SK-N-SH treated with all-trans-retinoic acid at 6 μM for 48 hours (cell line): ENCODE measurements at regions not wholly inside any gene's neighbourhood (a gene's known extent, or its start where the extent isn't known, plus 50 kb on each side); places are given as distances from the start of the nearest gene placed in this dataset.

Experiments used
- ATAC-seq: fragments of 200-7000 bp; cut with Tn5 transposase; 3 replicates; pipeline ENCODE4 v1.9.1; 2020; ENCODE audit warnings: mild to moderate bottlenecking, moderate library complexity
- ARNTL ChIP-seq: fragments of 450-650 bp; formaldehyde crosslinking; IDR thresholded peaks from 2 replicates; pipeline ENCODE4 v1.5.0; 2020; ENCODE audit warnings: low read depth, mild to moderate bottlenecking, moderate library complexity, borderline replicate concordance
- BACH2 ChIP-seq: fragments of 250-450 bp; sonication (Bioruptor Pico); IDR thresholded peaks from 2 replicates; pipeline ENCODE4 v1.9.0; 2021; ENCODE audit warnings: mild to moderate bottlenecking, borderline replicate concordance
- CSDC2 ChIP-seq: fragments of 250-450 bp; sonication (Bioruptor Pico); IDR thresholded peaks from 2 replicates; pipeline ENCODE4 v1.5.0; 2020; ENCODE audit warnings: mild to moderate bottlenecking, moderate library complexity
- ESRRG ChIP-seq: fragments of 250-450 bp; sonication (Bioruptor Pico); IDR thresholded peaks from 2 replicates; pipeline ENCODE4 v1.6.1; 2021; ENCODE audit warnings: mild to moderate bottlenecking
- GLIS3 ChIP-seq: fragments of 250-450 bp; sonication (Bioruptor Pico); IDR thresholded peaks from 2 replicates; pipeline ENCODE4 v1.5.0; 2020; ENCODE audit warnings: mild to moderate bottlenecking, moderate library complexity
- ISL1 ChIP-seq: fragments of 250-450 bp; sonication (Bioruptor Pico); IDR thresholded peaks from 2 replicates; pipeline ENCODE4 v2.1.2; 2022; ENCODE audit warnings: mild to moderate bottlenecking, moderate library complexity
- OSR1 ChIP-seq: fragments of 250-450 bp; sonication (Bioruptor Pico); IDR thresholded peaks from 2 replicates; pipeline ENCODE4 v1.8.0; 2022; ENCODE audit warnings: moderate library complexity, mild to moderate bottlenecking, inconsistent platforms
- PPARA ChIP-seq: fragments of 250-450 bp; sonication (Bioruptor Pico); IDR thresholded peaks from 2 replicates; pipeline ENCODE4 v1.5.0; 2020; ENCODE audit warnings: mild to moderate bottlenecking, borderline replicate concordance
- RARB ChIP-seq: fragments of 250-450 bp; sonication (Bioruptor Pico); IDR thresholded peaks from 2 replicates; pipeline ENCODE4 v1.8.0; 2021; ENCODE audit warnings: mild to moderate bottlenecking, moderate library complexity
- SNAI2 ChIP-seq: fragments of 250-450 bp; sonication (Bioruptor Pico); IDR thresholded peaks from 2 replicates; pipeline ENCODE4 v1.5.0; 2020; ENCODE audit warnings: mild to moderate bottlenecking, moderate library complexity
- TCF4 ChIP-seq: fragments of 250-450 bp; sonication (Bioruptor Pico); IDR thresholded peaks from 2 replicates; pipeline ENCODE4 v1.8.0; 2021; ENCODE audit warnings: mild to moderate bottlenecking, moderate library complexity, borderline replicate concordance
- TOX ChIP-seq: fragments of 250-450 bp; sonication (Bioruptor Pico); IDR thresholded peaks from 2 replicates; pipeline ENCODE4 v1.8.0; 2021; ENCODE audit warnings: mild to moderate bottlenecking, moderate library complexity, borderline replicate concordance
- ZC3H10 ChIP-seq: fragments of 250-450 bp; sonication (Bioruptor Pico); IDR thresholded peaks from 2 replicates; pipeline ENCODE4 v1.5.1; 2021; ENCODE audit warnings: mild to moderate bottlenecking, moderate library complexity
- ZFP3 ChIP-seq: fragments of 250-450 bp; sonication (Bioruptor Pico); IDR thresholded peaks from 2 replicates; pipeline ENCODE4 v1.5.0; 2020; ENCODE audit warnings: mild to moderate bottlenecking, moderate library complexity
- ZFP30 ChIP-seq: fragments of 450-650 bp; formaldehyde crosslinking; IDR thresholded peaks from 2 replicates; pipeline ENCODE4 v1.5.0; 2022; ENCODE audit warnings: mild to moderate bottlenecking, moderate library complexity
- ZNF565 ChIP-seq: fragments of 450-650 bp; formaldehyde crosslinking; conservative IDR thresholded peaks from 2 replicates; pipeline ENCODE4 v1.5.0; 2020; ENCODE audit warnings: low read depth, mild to moderate bottlenecking, moderate library complexity
- ZNF70 ChIP-seq: fragments of 450-650 bp; formaldehyde crosslinking; IDR thresholded peaks from 2 replicates; pipeline ENCODE4 v1.5.0; 2020; ENCODE audit warnings: mild to moderate bottlenecking, moderate library complexity
- ZNF8 ChIP-seq: fragments of 450-650 bp; formaldehyde crosslinking; IDR thresholded peaks from 2 replicates; pipeline ENCODE4 v1.5.0; 2020; ENCODE audit warnings: mild to moderate bottlenecking, moderate library complexity
- TF ChIP-seq, protein P1 (sequence below): fragments of 250-450 bp; sonication (Bioruptor Pico); IDR thresholded peaks from 2 replicates; pipeline ENCODE4 v1.5.1; 2021; ENCODE audit warnings: mild to moderate bottlenecking, moderate library complexity
- TF ChIP-seq, protein P2 (sequence below): fragments of 250-450 bp; sonication (Bioruptor Pico); IDR thresholded peaks from 2 replicates; pipeline ENCODE4 v1.5.0; 2020; ENCODE audit warnings: mild to moderate bottlenecking, moderate library complexity
- TF ChIP-seq, protein P3 (sequence below): fragments of 250-450 bp; sonication (Bioruptor Pico); IDR thresholded peaks from 2 replicates; pipeline ENCODE4 v1.5.1; 2020; ENCODE audit warnings: low read depth, mild to moderate bottlenecking, moderate library complexity

DNA sequence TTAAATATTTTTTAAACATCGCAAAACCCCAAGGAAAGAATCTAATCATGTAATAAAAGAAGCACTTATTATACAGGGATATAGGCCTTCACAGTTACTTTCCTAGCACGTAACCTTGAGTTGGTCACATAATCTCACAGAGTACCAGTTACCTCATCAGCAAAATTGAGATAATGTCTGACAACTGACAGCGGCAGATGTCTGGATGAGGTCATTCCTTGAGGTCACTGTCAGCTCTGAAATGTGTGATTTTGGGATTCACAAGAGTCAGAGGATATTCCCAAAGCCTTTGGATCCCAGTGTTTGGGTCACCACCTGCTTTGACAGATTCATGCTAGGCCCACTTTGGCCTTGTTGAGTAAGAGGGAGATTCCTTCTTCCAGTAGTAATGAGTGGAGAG lies 151.4 kb upstream of the SEMA6D start:
- ATAC-seq, result no peak
- TF ChIP-seq, protein P1, sequence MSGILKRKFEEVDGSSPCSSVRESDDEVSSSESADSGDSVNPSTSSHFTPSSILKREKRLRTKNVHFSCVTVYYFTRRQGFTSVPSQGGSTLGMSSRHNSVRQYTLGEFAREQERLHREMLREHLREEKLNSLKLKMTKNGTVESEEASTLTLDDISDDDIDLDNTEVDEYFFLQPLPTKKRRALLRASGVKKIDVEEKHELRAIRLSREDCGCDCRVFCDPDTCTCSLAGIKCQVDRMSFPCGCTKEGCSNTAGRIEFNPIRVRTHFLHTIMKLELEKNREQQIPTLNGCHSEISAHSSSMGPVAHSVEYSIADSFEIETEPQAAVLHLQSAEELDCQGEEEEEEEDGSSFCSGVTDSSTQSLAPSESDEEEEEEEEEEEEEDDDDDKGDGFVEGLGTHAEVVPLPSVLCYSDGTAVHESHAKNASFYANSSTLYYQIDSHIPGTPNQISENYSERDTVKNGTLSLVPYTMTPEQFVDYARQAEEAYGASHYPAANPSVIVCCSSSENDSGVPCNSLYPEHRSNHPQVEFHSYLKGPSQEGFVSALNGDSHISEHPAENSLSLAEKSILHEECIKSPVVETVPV (CRISPR knock-in tag), result no peak
- TF ChIP-seq ARNTL (CRISPR knock-in tag), result no peak
- TF ChIP-seq, protein P2, sequence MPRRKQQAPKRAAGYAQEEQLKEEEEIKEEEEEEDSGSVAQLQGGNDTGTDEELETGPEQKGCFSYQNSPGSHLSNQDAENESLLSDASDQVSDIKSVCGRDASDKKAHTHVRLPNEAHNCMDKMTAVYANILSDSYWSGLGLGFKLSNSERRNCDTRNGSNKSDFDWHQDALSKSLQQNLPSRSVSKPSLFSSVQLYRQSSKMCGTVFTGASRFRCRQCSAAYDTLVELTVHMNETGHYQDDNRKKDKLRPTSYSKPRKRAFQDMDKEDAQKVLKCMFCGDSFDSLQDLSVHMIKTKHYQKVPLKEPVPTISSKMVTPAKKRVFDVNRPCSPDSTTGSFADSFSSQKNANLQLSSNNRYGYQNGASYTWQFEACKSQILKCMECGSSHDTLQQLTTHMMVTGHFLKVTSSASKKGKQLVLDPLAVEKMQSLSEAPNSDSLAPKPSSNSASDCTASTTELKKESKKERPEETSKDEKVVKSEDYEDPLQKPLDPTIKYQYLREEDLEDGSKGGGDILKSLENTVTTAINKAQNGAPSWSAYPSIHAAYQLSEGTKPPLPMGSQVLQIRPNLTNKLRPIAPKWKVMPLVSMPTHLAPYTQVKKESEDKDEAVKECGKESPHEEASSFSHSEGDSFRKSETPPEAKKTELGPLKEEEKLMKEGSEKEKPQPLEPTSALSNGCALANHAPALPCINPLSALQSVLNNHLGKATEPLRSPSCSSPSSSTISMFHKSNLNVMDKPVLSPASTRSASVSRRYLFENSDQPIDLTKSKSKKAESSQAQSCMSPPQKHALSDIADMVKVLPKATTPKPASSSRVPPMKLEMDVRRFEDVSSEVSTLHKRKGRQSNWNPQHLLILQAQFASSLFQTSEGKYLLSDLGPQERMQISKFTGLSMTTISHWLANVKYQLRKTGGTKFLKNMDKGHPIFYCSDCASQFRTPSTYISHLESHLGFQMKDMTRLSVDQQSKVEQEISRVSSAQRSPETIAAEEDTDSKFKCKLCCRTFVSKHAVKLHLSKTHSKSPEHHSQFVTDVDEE (CRISPR knock-in tag), result no peak
- TF ChIP-seq ESRRG (CRISPR knock-in tag), result no peak
- TF ChIP-seq ZNF70 (CRISPR knock-in tag), result no peak
- no peak for TF ChIP-seq ZNF565 (CRISPR knock-in tag)
- no peak for TF ChIP-seq BACH2
- TF ChIP-seq ZFP3 (CRISPR knock-in tag), result no peak
- TF ChIP-seq, all 23 proteins: peak for 0

DNA sequence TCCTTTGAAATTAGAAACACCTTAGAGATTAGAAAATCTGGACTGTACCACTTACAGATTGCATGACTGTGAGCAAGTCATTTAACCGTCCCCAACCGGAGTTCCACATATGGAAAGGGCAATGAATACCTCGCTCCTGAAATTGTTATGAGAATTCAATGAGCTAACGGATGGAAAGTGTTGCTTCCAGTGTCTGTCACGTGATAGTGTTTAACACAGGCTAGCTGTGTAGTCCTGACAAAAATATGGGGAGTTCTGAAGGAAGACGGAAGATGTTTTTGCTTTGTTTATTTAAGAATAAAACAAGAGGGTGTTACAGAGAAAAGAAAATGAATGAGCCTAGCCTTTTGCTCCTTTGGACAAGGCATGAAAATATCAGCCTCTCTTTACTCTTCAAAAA lies 150.7 kb upstream of the SEMA6D start:
- ATAC-seq, result no peak
- TF ChIP-seq GLIS3 (CRISPR knock-in tag), result no peak
- TF ChIP-seq ISL1, result no peak
- TF ChIP-seq, all 23 proteins: peak for 0

DNA sequence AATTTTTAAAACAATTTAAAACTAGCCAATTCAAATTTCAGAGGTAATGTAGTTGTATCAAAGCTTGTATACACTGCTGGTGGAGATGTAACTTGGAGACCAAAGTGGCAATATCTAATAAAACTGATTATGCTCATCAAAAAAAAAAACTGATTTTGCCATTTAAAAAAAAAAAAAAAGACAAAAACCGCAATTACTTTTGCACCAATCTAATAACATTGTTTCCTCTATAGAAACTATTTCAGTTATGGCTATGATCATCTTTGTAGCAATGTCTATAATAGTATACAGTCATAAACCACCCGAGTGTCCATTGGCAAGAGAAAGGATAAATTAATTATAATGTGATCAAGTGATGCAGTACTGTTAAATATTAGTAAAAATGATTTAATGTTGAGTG lies 149.3 kb upstream of the SEMA6D start:
- no peak for ATAC-seq
- TF ChIP-seq, protein P1 (CRISPR knock-in tag), result no peak
- TF ChIP-seq ZNF70 (CRISPR knock-in tag) (no peak), BACH2 (no peak), ESRRG (CRISPR knock-in tag) (no peak), ZFP30 (CRISPR knock-in tag) (no peak), ZC3H10 (CRISPR knock-in tag) (no peak), SNAI2 (no peak), ARNTL (CRISPR knock-in tag) (no peak), OSR1 (CRISPR knock-in tag) (no peak), ZFP3 (CRISPR knock-in tag) (no peak), TCF4 (CRISPR knock-in tag) (no peak), TOX (CRISPR knock-in tag) (no peak), RARB (CRISPR knock-in tag) (no peak)
- TF ChIP-seq, protein P2 (CRISPR knock-in tag), result no peak

DNA sequence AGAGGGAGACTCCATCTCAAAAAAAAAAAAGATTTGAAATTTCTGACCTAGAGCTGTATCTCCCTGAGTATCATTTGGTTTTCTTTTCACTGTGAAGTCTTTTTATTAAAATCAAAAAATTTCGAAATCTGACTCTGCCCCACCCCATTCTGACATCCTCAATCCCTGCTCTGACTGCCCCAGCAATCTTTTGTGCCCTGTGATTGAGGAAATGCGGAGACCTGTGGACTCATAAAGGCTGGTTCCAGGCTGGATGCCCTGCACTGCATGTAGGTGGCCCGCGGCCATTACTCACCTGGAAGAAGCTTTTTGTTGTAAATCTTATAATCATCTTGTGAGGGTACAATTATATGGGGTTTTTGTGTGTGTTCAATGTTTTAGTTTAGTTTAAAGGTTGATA lies 147.3 kb upstream of the SEMA6D start:
- ATAC-seq, result no peak
- TF ChIP-seq RARB (CRISPR knock-in tag), result no peak
- TF ChIP-seq ZNF8 (CRISPR knock-in tag), result no peak
- TF ChIP-seq ZC3H10 (CRISPR knock-in tag), result no peak
- no peak for TF ChIP-seq ZNF70 (CRISPR knock-in tag)
- TF ChIP-seq PPARA, result no peak
- no peak for TF ChIP-seq ZFP30 (CRISPR knock-in tag)
- TF ChIP-seq CSDC2 (CRISPR knock-in tag), result no peak
- no peak for TF ChIP-seq GLIS3 (CRISPR knock-in tag)
- TF ChIP-seq, protein P2 (CRISPR knock-in tag), result no peak
- no peak for TF ChIP-seq SNAI2
- no peak for TF ChIP-seq TCF4 (CRISPR knock-in tag)
- TF ChIP-seq, protein P3, sequence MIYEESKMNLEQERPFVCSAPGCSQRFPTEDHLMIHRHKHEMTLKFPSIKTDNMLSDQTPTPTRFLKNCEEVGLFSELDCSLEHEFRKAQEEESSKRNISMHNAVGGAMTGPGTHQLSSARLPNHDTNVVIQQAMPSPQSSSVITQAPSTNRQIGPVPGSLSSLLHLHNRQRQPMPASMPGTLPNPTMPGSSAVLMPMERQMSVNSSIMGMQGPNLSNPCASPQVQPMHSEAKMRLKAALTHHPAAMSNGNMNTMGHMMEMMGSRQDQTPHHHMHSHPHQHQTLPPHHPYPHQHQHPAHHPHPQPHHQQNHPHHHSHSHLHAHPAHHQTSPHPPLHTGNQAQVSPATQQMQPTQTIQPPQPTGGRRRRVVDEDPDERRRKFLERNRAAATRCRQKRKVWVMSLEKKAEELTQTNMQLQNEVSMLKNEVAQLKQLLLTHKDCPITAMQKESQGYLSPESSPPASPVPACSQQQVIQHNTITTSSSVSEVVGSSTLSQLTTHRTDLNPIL (CRISPR knock-in tag), result no peak
- no peak for TF ChIP-seq ARNTL (CRISPR knock-in tag)
- TF ChIP-seq, protein P1 (CRISPR knock-in tag), result no peak
